ENCODE measurements at regions not wholly inside any gene's neighbourhood (a gene's known extent, or its start where the extent isn't known, plus 50 kb on each side); places are given as distances from the start of the nearest gene placed in this dataset.

GRCh38 chr21:30986965-30987364, 51.3 kb downstream of the KRTAP19-8 start:
- POLR2A ChIA-PET = no interaction called here
- no peak for ATAC-seq
- Histone ChIP-seq H3K4me3 (no peak overlapping the region), H3K27me3 (ENCODE audit: control insufficient read depth in 2 of 2, insufficient read depth in 2 of 2, low read length in 2 of 2) (no peaks in the 10 kb centered on the region), H3K4me1 (replicated peaks in 1 of 2; ENCODE audit: control insufficient read depth in 2 of 2, insufficient read depth in 2 of 2, low read length in 2 of 2) (no peaks in the 10 kb centered on the region), H3K27ac (ENCODE audit: extremely low read depth, low read depth, low read length) (no peak overlapping the region), H3K9me1 (ENCODE audit: control insufficient read depth, insufficient read depth, low read length) (no peaks in the 10 kb centered on the region), H3K4me2 (ENCODE audit: insufficient read depth, low read length) (no peak overlapping the region), H3K9me3 (replicated peaks; ENCODE audit: control insufficient read depth, insufficient read depth, low read depth, low read length) (no peaks in the 10 kb centered on the region; the same call in 1 of the 2 replicates), H2AFZ (ENCODE audit: low read depth, low read length) (no peak overlapping the region), H3K36me3 (ENCODE audit: control insufficient read depth, insufficient read depth, low read length) (no peaks in the 10 kb centered on the region), H3K79me2 (ENCODE audit: control insufficient read depth, insufficient read depth, low read length) (no peaks in the 10 kb centered on the region), H4K20me1 (replicated peaks; ENCODE audit: control insufficient read depth, insufficient read depth, low read length) (no peaks in the 10 kb centered on the region), H3K9ac (ENCODE audit: insufficient read depth in 1 of 2, low read depth in 2 of 2, low read length in 2 of 2) (no peak overlapping the region)
- no TSS peak for BruUV-seq (replicated peaks)
- CTCF ChIA-PET (ENCODE audit: low intra/inter-chr PET ratio) = no interaction called here
- no peak for DNase-seq (ENCODE audit: extremely low read depth in 1 of 4, low spot score in 3 of 4)
- intact Hi-C loops (cut with micrococcal nuclease) = no loop called here
- 3% methylated on average over 2 of the region's 2 CpGs for WGBS (ENCODE audit: insufficient coverage, low coverage, missing lambda C conversion rate)
- in situ Hi-C loops (cut with MboI) = no loop called here
- no peak for FAIRE-seq
- TF ChIP-seq SMARCE1 (IDR thresholded peaks at IDR 0.05) (no peak), ZNF282 (CRISPR knock-in tag; IDR thresholded peaks at IDR 0.05) (no peak), ZNF695 (CRISPR knock-in tag; IDR thresholded peaks at IDR 0.05) (no peak), NR4A1 (CRISPR knock-in tag; IDR thresholded peaks at IDR 0.05) (no peak), NR4A1 (tag; IDR thresholded peaks at IDR 0.05) (no peak), ZNF586 (CRISPR knock-in tag; conservative IDR thresholded peaks at IDR 0.05) (no peak), POLR2H (tag; IDR thresholded peaks at IDR 0.05; ENCODE audit: low read depth) (no peak), FOXP1 (CRISPR knock-in tag; IDR thresholded peaks at IDR 0.05) (no peak), TCF7L2 (IDR thresholded peaks at IDR 0.05; ENCODE audit: low read depth, low read length) (no peak), ZNF766 (CRISPR knock-in tag; conservative IDR thresholded peaks at IDR 0.05) (no peak), ZNF592 (IDR thresholded peaks at IDR 0.05) (no peak), CEBPG (CRISPR knock-in tag; IDR thresholded peaks at IDR 0.05) (no peak), CEBPG (tag; conservative IDR thresholded peaks at IDR 0.05 in 1 of 2, IDR thresholded peaks at IDR 0.05 in 1 of 2) (no peak), ZNF507 (tag; conservative IDR thresholded peaks at IDR 0.05) (no peak), TSC22D4 (tag; IDR thresholded peaks at IDR 0.05) (no peak), SRF (CRISPR knock-in tag; IDR thresholded peaks at IDR 0.05) (no peak), MED1 (CRISPR knock-in tag; IDR thresholded peaks at IDR 0.05; ENCODE audit: borderline replicate concordance) (no peak), PURB (CRISPR knock-in tag; IDR thresholded peaks at IDR 0.05; ENCODE audit: low read depth) (no peak), ZC3H8 (IDR thresholded peaks at IDR 0.05) (no peak), MTF1 (CRISPR knock-in tag; IDR thresholded peaks at IDR 0.05; ENCODE audit: borderline replicate concordance) (no peak), ESRRA (IDR thresholded peaks at IDR 0.05; ENCODE audit: borderline replicate concordance, low read depth) (no peak)
- TF ChIP-seq, protein P1, sequence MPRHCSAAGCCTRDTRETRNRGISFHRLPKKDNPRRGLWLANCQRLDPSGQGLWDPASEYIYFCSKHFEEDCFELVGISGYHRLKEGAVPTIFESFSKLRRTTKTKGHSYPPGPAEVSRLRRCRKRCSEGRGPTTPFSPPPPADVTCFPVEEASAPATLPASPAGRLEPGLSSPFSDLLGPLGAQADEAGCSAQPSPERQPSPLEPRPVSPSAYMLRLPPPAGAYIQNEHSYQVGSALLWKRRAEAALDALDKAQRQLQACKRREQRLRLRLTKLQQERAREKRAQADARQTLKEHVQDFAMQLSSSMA (CRISPR knock-in tag; IDR thresholded peaks at IDR 0.05) = no peak
